ENCODE measurements at regions not wholly inside any gene's neighbourhood (a gene's known extent, or its start where the extent isn't known, plus 50 kb on each side); places are given as distances from the start of the nearest gene placed in this dataset.

- no peak for TF ChIP-seq CTCF (conservative IDR thresholded peaks at IDR 0.05 in 1 of 2, IDR thresholded peaks at IDR 0.05 in 1 of 2; ENCODE audit: low read depth in 1 of 2, low read length in 2 of 2)
- no peak for TF ChIP-seq EZH2 (IDR thresholded peaks at IDR 0.05; ENCODE audit: low read length, missing control alignments)
These were observed 71.3 kb upstream of the KCNG1 start for GRCh38 chr20:51094221-51094620.

Measured in fibroblast of lung (primary cell).